Osteoblast (primary cell): ENCODE measurements at regions not wholly inside any gene's neighbourhood (a gene's known extent, or its start where the extent isn't known, plus 50 kb on each side); places are given as distances from the start of the nearest gene placed in this dataset.

ENCODE experiments used
- DNase-seq: peaks from one replicate; pipeline ENCODE4 v3.0.0; 2011; ENCODE audit warnings: low spot score, mixed read lengths; ENCODE audit not compliant: insufficient read length; ENCODE audit errors: missing footprints
- H2AFZ ChIP-seq: 2 replicates; pipeline ENCODE4 v1.6.0; 2011; ENCODE audit warnings: mild to moderate bottlenecking, low read length
- H3K27ac ChIP-seq: 2 replicates; pipeline ENCODE4 v1.5.1; 2011; ENCODE audit warnings: mild to moderate bottlenecking, low read depth, low read length, moderate library complexity
- H3K27me3 ChIP-seq: 2 replicates; pipeline ENCODE4 v1.6.0; 2012; ENCODE audit warnings: mild to moderate bottlenecking, control low read depth, inconsistent platforms, low read length, moderate library complexity; ENCODE audit not compliant: insufficient read depth
- H3K36me3 ChIP-seq: 2 replicates; pipeline ENCODE4 v1.5.1; 2011; ENCODE audit warnings: mild to moderate bottlenecking, low read length, control low read depth, moderate library complexity; ENCODE audit not compliant: insufficient read depth
- H3K4me1 ChIP-seq: 2 replicates; pipeline ENCODE4 v1.5.1; 2011; ENCODE audit warnings: mild to moderate bottlenecking, low read length, control low read depth, moderate library complexity; ENCODE audit not compliant: insufficient read depth
- H3K4me2 ChIP-seq: 2 replicates; pipeline ENCODE4 v1.6.0; 2011; ENCODE audit warnings: mild to moderate bottlenecking, low read length; ENCODE audit not compliant: insufficient read depth
- H3K4me3 ChIP-seq: fragments of 200-600 bp; sonication (generic); 3 replicates; pipeline ENCODE4 v1.5.1; 2012; ENCODE audit warnings: mild to moderate bottlenecking, low read length, inconsistent platforms; ENCODE audit not compliant: insufficient read depth
- H3K79me2 ChIP-seq: 2 replicates; pipeline ENCODE4 v1.6.0; 2012; ENCODE audit warnings: mild to moderate bottlenecking, low read length, control low read depth, inconsistent platforms; ENCODE audit not compliant: insufficient read depth
- H3K9me3 ChIP-seq: 2 replicates; pipeline ENCODE4 v1.5.1; 2011; ENCODE audit warnings: low read depth, low read length, control low read depth
- H4K20me1 ChIP-seq: 2 replicates; pipeline ENCODE4 v1.6.0; 2012; ENCODE audit warnings: mild to moderate bottlenecking, low read length, control low read depth; ENCODE audit not compliant: insufficient read depth
- CTCF ChIP-seq: IDR thresholded peaks from 2 replicates; pipeline ENCODE4 v1.5.1; 2011; ENCODE audit warnings: mild to moderate bottlenecking, low read depth, low read length, moderate library complexity; ENCODE audit errors: extremely low read depth

- no peaks in the 10 kb centered on the region for H3K79me2 ChIP-seq
- no peak overlapping the region for H3K4me2 ChIP-seq
- no peaks in the 10 kb centered on the region for H3K36me3 ChIP-seq
- H3K4me1 ChIP-seq, result no peaks in the 10 kb centered on the region
- peak; percentile 47 for TF ChIP-seq CTCF
- no peak overlapping the region for H3K27ac ChIP-seq
- DNase-seq, result peak; percentile 51
- no peak overlapping the region for H3K4me3 ChIP-seq
- H2AFZ ChIP-seq, result no peak overlapping the region
- H3K27me3 ChIP-seq, result no peaks in the 10 kb centered on the region
- H3K9me3 ChIP-seq, result no peaks in the 10 kb centered on the region
- no peaks in the 10 kb centered on the region for H4K20me1 ChIP-seq
These were observed 417.9 kb downstream of the HRH4 start for GRCh38 chr18:24878289-24878688.

- Histone ChIP-seq H3K9me3 (no peaks in the 10 kb centered on the region), H3K4me1 (no peaks in the 10 kb centered on the region), H4K20me1 (no peaks in the 10 kb centered on the region), H2AFZ (no peak overlapping the region), H3K4me2 (no peak overlapping the region), H3K4me3 (no peak overlapping the region), H3K79me2 (no peaks in the 10 kb centered on the region), H3K27ac (no peak overlapping the region), H3K36me3 (no peaks in the 10 kb centered on the region), H3K27me3 (no peaks in the 10 kb centered on the region)
- no peak for TF ChIP-seq CTCF
- DNase-seq, result no peak
These were observed 424.8 kb downstream of the HRH4 start for GRCh38 chr18:24885276-24885675.

- Histone ChIP-seq H3K4me3 (no peak overlapping the region), H3K27me3 (no peaks in the 10 kb centered on the region), H3K79me2 (no peaks in the 10 kb centered on the region), H3K9me3 (no peaks in the 10 kb centered on the region), H2AFZ (no peak overlapping the region), H3K4me2 (no peak overlapping the region), H3K4me1 (no peaks in the 10 kb centered on the region), H3K27ac (no peak overlapping the region), H4K20me1 (no peaks in the 10 kb centered on the region), H3K36me3 (no peaks in the 10 kb centered on the region)
- no peak for DNase-seq
- TF ChIP-seq CTCF, result no peak
These were observed 434.4 kb downstream of the HRH4 start for GRCh38 chr18:24894880-24895279.

- no peak for TF ChIP-seq CTCF
- Histone ChIP-seq H3K27me3 (no peaks in the 10 kb centered on the region), H2AFZ (no peak overlapping the region), H3K9me3 (no peaks in the 10 kb centered on the region), H3K36me3 (no peaks in the 10 kb centered on the region), H3K4me2 (no peak overlapping the region), H3K4me1 (no peaks in the 10 kb centered on the region), H3K4me3 (no peak overlapping the region), H3K27ac (no peak overlapping the region), H3K79me2 (no peaks in the 10 kb centered on the region), H4K20me1 (no peaks in the 10 kb centered on the region)
- DNase-seq, result no peak
These were observed 437.0 kb downstream of the HRH4 start for GRCh38 chr18:24897461-24897860.
